ENCODE measurements at regions not wholly inside any gene's neighbourhood (a gene's known extent, or its start where the extent isn't known, plus 50 kb on each side); places are given as distances from the start of the nearest gene placed in this dataset.

- TF ChIP-seq CTCF (IDR thresholded peaks at IDR 0.05) (no peak), POLR2A (IDR thresholded peaks at IDR 0.05) (no peak)
Measured at GRCh38 chr2:217070043-217070430, 210.2 kb upstream of the TNP1 start.

All from testis (tissue), 2 donors.